NB4 (cell line): ENCODE measurements at regions not wholly inside any gene's neighbourhood (a gene's known extent, or its start where the extent isn't known, plus 50 kb on each side); places are given as distances from the start of the nearest gene placed in this dataset.

Experiments used
- DNase-seq: peaks from one replicate; pipeline ENCODE4 v3.0.0; 2010; ENCODE audit warnings: low read depth
- H3K4me3 ChIP-seq: one replicate; pipeline ENCODE4 v1.5.1; 2011; ENCODE audit warnings: mild to moderate bottlenecking, low read depth, low read length, moderate library complexity
- CTCF ChIP-seq: IDR thresholded peaks from one replicate; pipeline ENCODE4 v1.5.1; 2012; ENCODE audit warnings: low read depth, low read length
- MAX ChIP-seq: IDR thresholded peaks from 2 replicates; pipeline ENCODE4 v1.6.1; 2011; ENCODE audit warnings: low read depth, low read length
- MYC ChIP-seq: IDR thresholded peaks from 2 replicates; pipeline ENCODE4 v1.6.1; 2011; ENCODE audit warnings: low read depth, low read length
- POLR2A ChIP-seq: IDR thresholded peaks from 2 replicates; pipeline ENCODE4 v1.6.1; 2011; ENCODE audit warnings: mild to moderate bottlenecking; ENCODE audit not compliant: insufficient read length; ENCODE audit errors: extremely low read depth

- TF ChIP-seq POLR2A (no peak), CTCF (no peak), MYC (no peak), MAX (no peak)
- no peak overlapping the region for H3K4me3 ChIP-seq
- no peak for DNase-seq
Observed at GRCh38 chr6:106832766-106833510, 141.6 kb downstream of the CD24 start.

- TF ChIP-seq POLR2A (no peak), CTCF (no peak), MYC (no peak), MAX (no peak)
- no peak for DNase-seq
- H3K4me3 ChIP-seq = no peak overlapping the region
Observed at GRCh38 chr6:106830930-106831329, 143.6 kb downstream of the CD24 start.

GRCh38 chr6:106829451-106829850, 145.1 kb downstream of the CD24 start:
- H3K4me3 ChIP-seq = no peak overlapping the region
- TF ChIP-seq MAX (no peak), CTCF (no peak), POLR2A (no peak), MYC (no peak)
- no peak for DNase-seq

GRCh38 chr6:106827081-106827480, 147.4 kb downstream of the CD24 start:
- no peak overlapping the region for H3K4me3 ChIP-seq
- TF ChIP-seq MYC = no peak
- TF ChIP-seq CTCF = no peak
- TF ChIP-seq POLR2A = no peak
- TF ChIP-seq MAX = no peak
- no peak for DNase-seq

GRCh38 chr6:106825156-106825555, 149.4 kb downstream of the CD24 start:
- TF ChIP-seq MAX = no peak
- DNase-seq = no peak
- no peak overlapping the region for H3K4me3 ChIP-seq

GRCh38 chr6:106823732-106824351, 150.7 kb downstream of the CD24 start:
- DNase-seq = no peak
- H3K4me3 ChIP-seq = no peak overlapping the region
- TF ChIP-seq MAX = no peak
- no peak for TF ChIP-seq POLR2A
- TF ChIP-seq MYC = no peak
- no peak for TF ChIP-seq CTCF
